ENCODE measurements at regions not wholly inside any gene's neighbourhood (a gene's known extent, or its start where the extent isn't known, plus 50 kb on each side); places are given as distances from the start of the nearest gene placed in this dataset.
"Not testable (repeated sequence)": the region's sequence is repeated elsewhere in the genome, so short reads cannot be mapped to it uniquely, and the experiment has no call there.

- no peak for DNase-seq
These were observed 599.0 kb upstream of the TPK1 start for GRCh38 chr7:145434811-145435210.

GRCh38 chr7:145431834-145432233 lies 596.0 kb upstream of the TPK1 start:
- no peak for DNase-seq

GRCh38 chr7:145418481-145418880 lies 582.6 kb upstream of the TPK1 start:
- not testable (repeated sequence) for DNase-seq

GRCh38 chr7:145411066-145411465 lies 575.2 kb upstream of the TPK1 start:
- DNase-seq: no peak

- no peak for DNase-seq
These were observed 562.9 kb upstream of the TPK1 start for GRCh38 chr7:145398758-145399157.

- no peak for DNase-seq
These were observed 558.3 kb upstream of the TPK1 start for GRCh38 chr7:145394126-145394525.

- no peak for DNase-seq
These were observed 546.9 kb upstream of the TPK1 start for GRCh38 chr7:145382762-145383161.

GRCh38 chr7:145378197-145378596 lies 542.3 kb upstream of the TPK1 start:
- no peak for DNase-seq

- no peak for DNase-seq
These were observed 524.8 kb upstream of the TPK1 start for GRCh38 chr7:145360511-145361100.

GRCh38 chr7:145350334-145350733 lies 514.5 kb upstream of the TPK1 start:
- DNase-seq: no peak

- DNase-seq: not testable (repeated sequence)
These were observed 513.6 kb upstream of the TPK1 start for GRCh38 chr7:145349452-145349851.

GRCh38 chr7:145347271-145347670 lies 511.4 kb upstream of the TPK1 start:
- no peak for DNase-seq

GRCh38 chr7:145339319-145339718 lies 503.5 kb upstream of the TPK1 start:
- no peak for DNase-seq

GRCh38 chr7:145331522-145331921 lies 495.7 kb upstream of the TPK1 start:
- DNase-seq: no peak

- DNase-seq: no peak
These were observed 495.2 kb upstream of the TPK1 start for GRCh38 chr7:145331076-145331475.

- no peak for DNase-seq
These were observed 491.8 kb upstream of the TPK1 start for GRCh38 chr7:145327646-145328045.

GRCh38 chr7:145324081-145324480 lies 488.2 kb upstream of the TPK1 start:
- no peak for DNase-seq

- DNase-seq: no peak
These were observed 477.7 kb upstream of the TPK1 start for GRCh38 chr7:145313551-145313950.

- DNase-seq: no peak
These were observed 457.9 kb upstream of the TPK1 start for GRCh38 chr7:145293754-145294153.

- no peak for DNase-seq
These were observed 457.4 kb upstream of the TPK1 start for GRCh38 chr7:145293228-145293701.

- no peak for DNase-seq
These were observed 453.5 kb upstream of the TPK1 start for GRCh38 chr7:145289384-145289783.

GRCh38 chr7:145276118-145276517 lies 440.3 kb upstream of the TPK1 start:
- no peak for DNase-seq

GRCh38 chr7:145269418-145270161 lies 433.7 kb upstream of the TPK1 start:
- peak; percentile 9 for DNase-seq

GRCh38 chr7:145265180-145265579 lies 429.3 kb upstream of the TPK1 start:
- DNase-seq: no peak

GRCh38 chr7:145263886-145264285 lies 428.0 kb upstream of the TPK1 start:
- DNase-seq: no peak
